Stimulated activated naive CD4-positive, alpha-beta T cell treated with Interleukin-2 at 50 U/mL for 16 hours (primary cell): ENCODE measurements at regions not wholly inside any gene's neighbourhood (a gene's known extent, or its start where the extent isn't known, plus 50 kb on each side); places are given as distances from the start of the nearest gene placed in this dataset.
A peak's percentile ranks its signal among the peaks of the same experiment; 100 is the strongest.

Experiments
- DNase-seq: peaks from one replicate; lab custom pipeline; 2025; lab: John Stamatoyannopoulos, UW

DNA sequence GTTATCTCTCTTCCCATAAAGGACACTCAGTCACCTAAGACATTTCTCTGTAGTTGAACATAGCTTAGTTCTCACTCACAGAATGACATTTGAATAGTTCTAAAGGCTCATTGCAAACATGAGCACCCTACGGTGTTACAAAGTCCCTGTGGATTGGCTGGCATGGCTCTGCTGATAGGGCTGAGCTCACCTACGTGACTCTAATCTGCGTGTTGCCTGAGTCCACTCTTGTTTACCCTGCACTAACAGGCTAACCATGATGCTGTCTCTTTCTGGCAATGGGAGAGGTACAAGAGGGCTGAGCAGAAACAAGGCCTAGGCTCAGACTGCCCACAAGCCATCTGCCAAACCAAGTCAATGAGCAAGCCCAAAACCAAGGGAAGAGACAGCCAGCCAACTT, 103.6 kb downstream of the PALM2AKAP2 start:
- no peak for DNase-seq

DNA sequence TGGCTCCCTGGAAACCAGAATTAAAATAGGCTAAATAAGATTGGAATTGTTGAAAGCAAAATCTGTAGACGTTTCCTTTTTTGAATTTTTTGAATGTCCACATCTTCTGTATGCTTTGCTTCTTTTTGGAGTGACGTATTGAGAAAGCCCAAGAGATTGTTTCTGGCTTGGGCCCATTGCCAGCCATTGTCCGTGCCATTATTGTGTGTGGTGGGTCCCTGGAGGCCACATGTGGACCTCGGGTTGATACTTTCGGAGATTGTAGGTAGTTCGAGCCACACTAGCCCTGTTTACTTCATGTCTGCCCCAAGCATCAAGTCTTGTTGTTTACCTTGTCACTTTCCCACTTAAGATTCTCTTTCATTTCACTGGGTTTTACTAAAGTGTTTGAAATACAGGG, 106.0 kb downstream of the PALM2AKAP2 start:
- DNase-seq = no peak

DNA sequence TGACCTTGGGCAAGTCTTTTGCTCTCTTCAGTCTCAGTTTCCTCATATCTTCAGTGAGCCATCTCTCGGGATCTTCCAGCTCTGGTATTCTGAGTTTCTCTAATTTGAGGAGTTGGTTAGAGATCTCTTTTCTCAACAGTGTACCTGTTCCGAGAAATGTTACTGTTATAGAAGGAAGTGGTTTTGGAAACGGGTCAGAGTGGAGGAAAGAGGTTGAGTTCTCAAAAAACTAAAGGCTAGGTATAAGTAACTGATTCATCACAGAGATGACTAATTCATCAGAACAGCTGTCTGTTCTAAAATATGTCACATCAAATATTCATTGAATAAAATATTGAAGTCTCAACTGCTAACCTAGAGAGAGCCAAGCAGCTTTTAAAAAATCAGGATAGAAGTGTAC, 106.6 kb downstream of the PALM2AKAP2 start:
- DNase-seq = no peak

DNA sequence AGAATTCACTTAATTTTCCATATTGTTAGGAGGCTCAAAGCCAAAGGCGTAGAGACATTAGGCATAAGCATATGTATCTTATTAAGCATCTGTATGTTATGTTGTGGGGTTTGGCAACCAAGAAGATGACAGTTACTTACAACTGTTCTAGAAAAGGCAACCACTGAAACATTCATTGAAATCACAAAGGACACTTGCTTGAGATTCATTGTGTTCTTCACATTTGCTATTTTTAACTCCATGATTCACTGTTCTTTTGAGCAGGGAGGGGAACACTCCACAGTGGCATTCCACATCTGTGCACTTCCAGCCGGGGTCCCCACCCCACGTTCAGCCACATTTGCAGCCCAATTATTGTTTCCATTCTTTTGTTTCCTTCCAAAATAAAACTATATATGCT, 107.1 kb downstream of the PALM2AKAP2 start:
- no peak for DNase-seq

DNA sequence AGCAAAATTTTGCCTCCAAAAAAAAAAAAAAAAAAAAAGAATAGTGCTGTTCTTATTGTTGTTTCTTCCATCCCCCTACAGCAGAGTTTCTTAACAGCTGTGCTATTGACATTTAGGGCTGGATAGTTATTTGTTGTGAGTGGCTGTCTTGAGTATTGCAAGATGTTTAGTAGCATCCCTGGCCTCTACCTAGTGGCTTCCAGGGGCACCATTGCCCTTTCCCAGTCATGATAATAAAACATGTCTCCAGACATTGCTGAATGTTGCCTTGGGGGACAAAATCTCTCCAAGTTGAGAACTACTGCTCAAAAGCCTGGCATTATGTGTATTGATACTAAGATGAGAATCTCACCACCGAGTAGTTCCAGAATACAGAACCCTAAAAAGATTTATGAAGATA, 108.7 kb downstream of the PALM2AKAP2 start:
- DNase-seq = no peak

DNA sequence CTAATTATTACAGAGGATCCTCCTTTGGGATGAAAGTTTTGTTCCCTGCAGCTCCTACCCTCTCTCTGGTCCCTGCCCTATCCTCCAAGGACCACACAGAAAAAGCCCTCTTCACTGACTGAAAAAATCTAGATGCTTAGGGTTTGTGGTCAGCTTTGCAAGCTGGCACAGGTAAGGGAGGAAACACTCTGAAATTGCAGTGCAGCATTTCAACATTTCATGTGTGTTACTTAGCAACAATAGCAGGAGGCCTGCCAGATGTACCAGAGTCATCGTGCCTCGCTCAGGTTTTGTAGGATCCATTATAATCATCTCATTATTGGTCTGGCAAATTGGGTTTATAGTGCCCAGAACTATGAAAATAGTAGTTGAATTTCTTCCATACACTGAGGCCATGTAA, 109.5 kb downstream of the PALM2AKAP2 start:
- no peak for DNase-seq

DNA sequence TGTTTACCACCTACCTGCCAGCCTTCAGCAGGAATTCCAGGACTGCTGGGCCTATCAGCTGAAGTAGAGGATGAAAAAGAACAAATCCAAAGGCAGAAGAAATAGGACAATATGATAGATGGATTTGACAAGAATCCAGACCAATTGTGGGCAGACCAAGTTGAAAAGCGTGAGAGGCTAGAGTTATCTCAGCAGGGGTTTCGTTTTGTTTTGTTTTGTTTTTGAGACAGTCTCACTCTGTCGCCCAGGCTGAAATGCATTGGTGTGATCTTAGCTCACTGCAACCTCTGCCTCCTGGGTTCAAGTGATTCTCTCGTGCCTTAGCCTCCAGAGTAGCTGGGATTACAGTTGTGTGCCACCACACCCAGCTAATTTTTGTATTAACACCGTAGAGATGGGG, 113.2 kb downstream of the PALM2AKAP2 start:
- DNase-seq = no peak

DNA sequence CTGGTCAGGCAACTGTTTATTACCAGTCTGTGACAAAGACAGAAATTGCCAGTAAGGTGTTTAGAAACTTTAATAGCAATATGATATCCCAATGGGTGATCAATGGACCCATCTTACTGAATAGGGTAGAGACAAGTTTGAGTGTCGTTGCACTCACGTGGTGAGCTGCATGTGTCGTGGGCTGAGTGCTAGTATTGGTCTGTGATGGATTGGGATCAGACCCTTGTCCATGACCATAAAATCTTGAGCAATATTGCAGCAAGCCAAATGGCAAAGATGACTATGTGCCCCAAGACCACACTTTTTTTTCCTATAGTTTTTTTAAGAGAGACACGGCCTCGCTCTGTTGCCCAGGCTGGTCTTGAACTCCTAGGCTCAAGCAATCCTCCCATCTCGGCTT, 114.5 kb downstream of the PALM2AKAP2 start:
- no peak for DNase-seq

DNA sequence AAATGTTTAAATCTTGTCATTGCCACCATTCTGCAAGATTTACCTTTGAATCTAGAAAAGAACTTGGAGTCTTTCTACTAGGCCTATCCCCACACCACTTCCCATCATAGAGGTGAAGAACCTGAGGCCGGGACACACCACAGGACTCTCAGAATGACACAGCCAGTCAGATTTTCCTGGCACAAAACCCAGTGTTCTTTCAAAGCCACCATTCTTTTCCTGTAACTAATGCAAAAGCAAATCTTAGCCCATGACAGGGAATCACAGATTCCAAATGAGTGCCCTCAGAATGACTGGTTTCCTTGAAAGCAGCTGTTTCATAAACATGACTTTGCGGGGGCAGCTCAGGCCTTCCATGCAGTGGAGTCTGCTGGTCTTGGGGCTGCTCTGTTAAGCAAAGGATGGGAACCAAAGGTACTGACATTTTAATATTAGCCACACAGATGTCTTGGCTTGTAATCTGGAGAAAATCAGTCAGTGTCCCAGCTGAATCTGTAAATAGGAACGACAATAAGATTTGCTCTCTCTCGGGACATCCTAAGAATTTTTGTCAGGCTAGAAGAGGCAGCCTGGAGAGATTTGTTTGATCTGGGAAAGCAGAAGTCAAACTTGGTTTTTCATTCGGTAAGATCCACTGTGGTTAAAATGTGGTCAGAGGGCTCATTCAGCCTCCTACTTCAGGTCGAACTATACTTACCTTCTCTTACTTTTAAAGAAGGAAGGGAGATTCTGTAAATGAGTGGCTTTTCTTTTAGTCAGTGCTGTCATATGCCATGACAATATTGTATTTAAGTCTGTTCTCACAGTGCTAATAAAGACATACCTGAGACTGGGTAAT, 115.1 kb downstream of the PALM2AKAP2 start:
- no peak for DNase-seq

DNA sequence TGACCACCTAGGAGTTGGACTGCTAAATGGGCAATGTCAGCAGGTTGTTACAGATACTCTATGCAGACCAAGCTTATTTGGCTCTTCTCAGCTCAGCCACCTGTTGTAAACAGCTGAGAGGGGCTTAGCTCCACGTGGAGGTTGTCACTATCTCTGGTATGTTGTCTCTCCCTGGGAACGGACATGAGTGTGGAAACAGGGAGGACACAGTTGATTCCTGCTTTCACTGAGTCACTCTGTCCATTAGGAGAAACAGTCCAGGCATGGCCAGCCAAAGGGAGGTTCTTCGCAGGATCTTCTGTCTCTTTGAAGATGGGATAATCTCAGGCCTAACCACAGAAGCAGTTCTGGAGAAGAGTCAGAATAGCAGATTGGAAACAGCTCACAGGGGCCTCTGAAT, 121.2 kb downstream of the PALM2AKAP2 start:
- DNase-seq = no peak

DNA sequence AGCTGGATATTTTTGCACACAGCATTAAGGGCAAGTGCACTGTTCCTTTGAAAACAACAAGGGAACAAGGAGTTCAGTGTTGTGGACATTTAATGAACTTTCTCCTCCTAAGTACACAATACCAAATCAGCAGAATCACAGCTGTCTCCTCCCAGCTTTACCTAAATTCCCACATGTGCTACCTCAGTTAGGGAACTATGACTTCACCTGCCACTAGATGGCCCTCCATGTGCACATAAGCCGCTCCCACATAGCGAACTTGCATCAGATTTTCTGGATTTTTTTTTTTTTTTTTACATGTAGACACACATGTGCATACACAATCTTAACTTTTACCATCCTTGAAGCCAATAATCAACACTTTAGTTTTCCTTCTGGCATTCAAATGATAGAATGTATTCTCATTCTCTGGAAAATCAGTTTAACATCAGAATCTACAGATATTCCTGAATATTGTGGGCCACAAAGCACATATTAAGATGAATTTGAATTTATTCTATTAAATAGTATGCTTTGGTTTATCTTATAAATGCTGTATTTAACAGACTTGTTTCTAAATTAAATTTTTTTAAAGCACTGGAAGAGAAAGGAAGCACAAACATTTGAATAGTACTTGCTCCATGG, 123.6 kb downstream of the PALM2AKAP2 start:
- peak; percentile 49 for DNase-seq

DNA sequence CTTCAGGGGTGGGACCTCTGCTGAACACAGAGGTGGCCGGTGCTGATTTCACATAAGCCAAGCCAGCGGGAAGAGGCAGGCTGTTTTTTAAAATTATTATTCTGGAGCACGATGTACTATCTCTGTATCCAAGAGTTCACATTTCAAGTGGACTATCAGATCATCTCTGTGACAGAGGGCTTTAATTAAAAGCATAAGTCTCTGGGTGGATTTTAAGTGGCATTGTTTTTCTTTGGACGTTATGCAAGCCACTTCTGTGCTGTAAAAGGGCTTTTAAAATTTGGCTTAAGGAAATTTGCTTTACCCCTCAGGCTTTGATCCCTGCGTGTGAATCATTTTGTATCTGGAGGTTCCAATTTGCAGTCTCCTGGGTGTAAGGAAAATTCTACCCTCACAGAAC, 124.7 kb downstream of the PALM2AKAP2 start:
- no peak for DNase-seq

DNA sequence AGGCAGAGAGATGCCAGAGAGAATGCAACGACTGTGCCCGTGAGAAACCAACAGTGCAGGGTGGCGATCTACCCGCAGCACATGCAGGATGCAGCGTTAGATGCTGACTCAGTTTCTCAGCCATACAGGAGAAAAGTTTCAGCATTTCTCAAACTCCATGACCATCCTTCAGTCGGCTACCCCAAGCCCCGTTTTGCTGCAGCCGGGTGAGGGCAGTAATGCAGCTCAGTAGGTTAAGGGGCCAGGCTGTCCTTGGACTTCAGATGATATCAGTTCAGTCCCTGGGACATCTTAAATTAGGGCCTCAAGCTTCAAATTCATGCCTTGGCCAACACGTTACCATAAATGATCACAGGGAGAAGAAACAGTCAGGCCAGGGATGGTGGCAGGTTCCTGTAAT, 125.5 kb downstream of the PALM2AKAP2 start:
- no peak for DNase-seq

DNA sequence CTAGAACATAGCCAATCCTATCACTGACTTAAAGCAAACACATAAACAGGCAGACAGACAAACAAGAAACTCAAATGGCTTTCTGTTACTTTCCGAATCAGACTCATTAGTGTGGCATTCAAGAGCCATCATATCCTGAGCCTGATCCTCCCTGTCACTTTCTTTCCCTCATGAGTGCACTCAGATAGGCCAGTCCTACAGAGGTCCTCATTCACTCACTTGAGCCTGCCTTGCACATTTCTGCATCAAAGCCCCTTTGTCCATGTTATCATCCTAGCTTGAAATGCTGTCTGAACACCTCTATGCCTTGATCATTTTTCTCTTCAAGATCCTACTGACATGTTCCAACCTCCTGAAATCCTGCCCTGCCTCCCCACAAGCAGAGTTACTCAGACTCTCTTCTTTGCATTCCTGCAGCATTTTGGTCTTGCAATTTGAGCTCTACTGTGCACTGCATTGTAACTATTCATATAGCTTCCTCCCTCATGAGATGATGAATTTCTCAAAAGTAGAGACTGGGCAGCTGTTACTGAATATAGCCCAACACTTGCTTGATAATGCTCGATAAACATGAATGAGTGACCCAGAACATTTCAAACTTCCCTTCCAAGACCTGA, 126.9 kb downstream of the PALM2AKAP2 start:
- DNase-seq = no peak

DNA sequence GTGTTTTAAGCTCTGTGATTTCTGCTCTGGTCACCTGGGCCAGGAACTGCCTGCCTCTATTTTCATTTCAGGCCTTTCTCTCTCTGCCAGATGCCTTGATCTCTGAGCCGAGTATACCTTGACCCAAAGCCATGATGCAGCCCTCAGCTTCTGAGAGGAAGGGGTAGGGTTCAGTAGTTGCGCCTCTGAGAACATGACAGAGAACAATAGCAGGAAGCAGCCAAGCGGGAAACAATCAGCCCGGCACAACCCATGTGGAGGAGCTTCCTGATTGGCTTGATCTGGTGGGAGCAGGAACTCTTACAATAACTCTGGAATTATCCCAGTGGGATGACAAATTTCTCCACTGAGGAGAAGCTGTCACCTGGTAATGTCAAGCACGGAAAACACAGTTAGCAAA, 127.4 kb downstream of the PALM2AKAP2 start:
- DNase-seq = no peak

DNA sequence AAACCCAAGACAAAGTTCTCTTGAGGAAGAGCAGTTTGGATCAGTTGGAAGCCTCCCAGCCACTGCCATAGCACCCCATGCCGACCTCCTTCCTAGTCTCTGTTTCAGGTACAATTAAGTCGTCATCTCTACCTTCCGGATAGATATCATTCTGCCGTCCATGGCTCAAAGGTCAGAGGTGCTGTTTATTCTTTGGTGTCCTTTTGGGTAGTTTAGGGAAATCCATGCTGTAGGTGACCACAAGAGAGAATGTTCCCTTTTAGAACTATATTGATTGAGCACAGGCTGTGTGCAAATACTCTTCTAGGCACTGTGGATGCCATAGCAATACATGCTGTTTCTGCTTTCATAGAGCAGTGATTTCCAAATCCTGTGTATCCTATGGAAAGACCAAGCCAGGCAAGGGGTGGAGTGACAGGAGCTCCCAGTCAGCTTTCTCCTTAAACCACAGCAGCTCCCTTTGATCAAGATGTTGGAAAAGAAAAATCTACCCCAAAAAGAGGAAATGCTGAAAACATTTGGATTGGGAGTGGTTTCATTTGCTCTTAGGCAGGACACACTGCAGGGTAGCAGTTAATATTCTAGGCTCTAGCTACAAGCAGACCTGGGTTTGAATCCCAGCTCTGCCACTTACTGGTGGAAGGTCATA, 127.9 kb downstream of the PALM2AKAP2 start:
- DNase-seq = no peak

DNA sequence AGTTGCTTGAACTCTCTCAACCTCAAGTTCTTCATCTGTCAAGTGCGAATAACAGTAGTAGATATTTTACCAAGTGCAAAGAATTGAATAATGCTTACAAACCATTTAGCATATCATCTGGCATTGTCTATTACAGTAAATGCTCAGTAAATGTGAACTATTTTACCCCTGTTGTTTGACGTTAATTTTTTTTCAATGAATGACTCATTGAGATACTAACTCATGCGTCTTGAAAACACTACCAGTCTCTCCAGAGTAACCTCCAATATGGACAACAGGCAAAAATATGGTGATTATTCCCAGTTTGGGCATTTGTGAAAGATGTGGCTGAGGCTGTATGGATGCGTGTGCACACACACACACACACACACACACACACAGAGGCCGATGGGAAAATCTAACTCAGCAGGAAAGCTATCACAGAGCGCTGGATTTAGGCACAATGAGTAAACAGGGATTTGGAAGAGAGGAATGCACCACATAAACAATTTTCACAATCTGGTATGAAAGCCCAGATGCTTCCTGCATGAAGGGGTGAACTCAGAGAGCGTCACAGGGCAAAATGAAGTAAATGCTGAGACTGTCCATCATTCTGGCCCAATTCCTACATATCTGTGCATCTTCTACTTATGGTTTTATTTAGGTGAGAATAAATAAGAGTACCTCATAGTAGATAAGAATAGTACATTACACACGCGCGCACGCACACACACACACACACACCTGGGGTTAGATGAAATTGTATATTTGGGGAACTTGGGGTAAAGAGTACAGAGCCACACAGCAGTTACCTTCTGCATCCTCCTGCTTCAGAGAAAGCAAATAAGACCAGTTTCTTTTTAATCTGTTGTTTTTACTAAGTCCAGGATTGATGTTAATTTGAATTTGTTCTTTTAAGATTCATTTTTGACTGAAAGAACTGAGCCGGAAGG, 128.7 kb downstream of the PALM2AKAP2 start:
- DNase-seq = no peak

DNA sequence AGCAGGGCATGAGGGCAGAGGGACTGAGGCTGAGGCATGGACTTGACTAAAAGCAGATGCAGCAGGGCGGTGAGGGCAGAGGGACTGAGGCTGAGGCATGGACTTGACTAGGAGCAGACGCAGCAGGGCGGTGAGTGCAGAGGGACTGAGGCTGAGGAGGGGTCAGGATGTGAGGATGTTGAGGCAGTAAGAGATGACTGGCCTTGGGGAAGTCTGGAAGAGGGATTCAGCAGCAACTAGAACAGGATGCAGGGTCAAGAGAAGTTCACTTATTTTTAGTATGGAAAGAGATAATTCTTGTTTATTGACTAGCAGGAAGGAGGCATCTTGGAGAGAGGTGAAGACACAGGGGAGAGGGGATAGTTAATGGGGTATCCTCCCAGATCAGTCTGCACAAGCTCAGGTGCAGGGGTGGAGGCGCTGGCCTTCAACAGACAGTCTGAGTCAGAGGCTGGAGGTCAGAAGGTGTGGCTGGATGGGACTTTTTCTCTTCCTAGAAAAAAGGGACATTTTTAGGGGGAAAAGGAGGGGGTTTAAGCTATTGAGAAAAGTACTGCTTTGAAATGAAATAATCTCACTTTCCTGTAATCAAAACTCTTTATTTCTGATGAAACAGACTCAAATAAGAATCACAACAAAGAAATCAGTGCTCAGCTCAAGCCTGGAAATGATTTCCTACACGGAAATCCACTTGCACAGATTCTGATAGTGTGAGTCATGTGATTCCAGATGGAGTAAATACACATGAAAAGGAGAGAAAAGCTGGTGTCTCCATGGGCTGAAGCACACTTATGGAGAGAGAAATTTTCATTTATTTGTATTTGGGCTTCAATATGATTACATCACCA, 130.9 kb downstream of the PALM2AKAP2 start:
- DNase-seq = no peak

DNA sequence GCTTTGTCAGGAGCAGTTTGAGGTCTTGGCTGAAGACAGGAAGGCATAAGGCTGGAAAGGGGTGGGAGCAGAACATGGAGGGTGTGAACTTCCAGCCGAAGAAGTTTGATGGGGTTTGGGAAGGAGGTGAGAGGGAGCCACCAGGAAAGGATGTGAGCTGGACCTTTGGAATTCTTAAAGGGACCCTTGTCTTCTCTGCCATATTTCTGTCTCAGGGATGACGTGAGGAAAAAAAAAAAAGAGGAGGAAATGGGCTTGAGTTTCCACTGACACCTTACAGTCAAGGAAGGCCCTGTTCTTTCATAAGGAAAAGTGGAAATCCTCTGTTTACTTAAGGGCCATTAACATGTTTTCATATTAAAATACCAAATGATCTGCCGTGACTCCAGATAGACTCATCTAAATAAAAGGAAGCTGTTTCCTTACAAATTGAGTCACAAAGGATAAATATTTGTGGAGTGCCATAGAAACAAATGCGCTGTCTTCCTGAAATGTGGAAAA, 132.1 kb downstream of the PALM2AKAP2 start:
- DNase-seq = no peak

DNA sequence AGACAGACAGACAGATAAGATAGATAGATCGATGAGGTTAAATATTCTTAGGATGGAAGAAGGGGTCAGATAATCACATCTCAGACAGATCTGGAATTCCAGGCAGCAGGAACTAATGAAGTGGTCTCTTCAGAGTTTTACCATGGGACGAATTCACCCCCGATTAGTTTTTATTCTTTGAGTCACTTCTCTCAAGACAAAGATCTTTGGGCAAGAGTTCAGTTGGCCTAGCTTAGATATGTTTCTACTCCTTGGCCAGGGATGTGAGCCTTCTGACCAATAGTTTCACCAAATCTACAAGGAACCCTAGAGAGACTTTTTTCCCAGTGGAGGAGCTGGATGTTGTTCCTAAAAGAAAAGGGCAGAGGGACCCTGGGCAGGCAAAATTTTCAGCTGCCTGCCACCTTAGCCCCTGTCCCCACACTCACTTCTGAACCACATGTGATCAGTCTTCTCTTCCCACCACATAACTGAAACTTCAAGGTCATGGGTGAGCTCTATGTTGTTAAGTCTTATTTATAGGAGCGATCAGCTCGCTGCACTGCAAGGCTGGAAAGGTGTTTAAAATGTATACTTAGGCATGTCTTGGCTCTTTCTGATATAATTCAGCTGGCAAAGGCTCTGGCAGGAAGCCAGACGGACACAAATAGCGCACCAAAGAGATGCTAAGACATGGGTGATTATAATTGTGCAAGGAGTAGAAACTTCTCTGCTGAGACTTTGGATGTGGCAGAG, 132.9 kb downstream of the PALM2AKAP2 start:
- DNase-seq = no peak
